ENCODE measurements at regions not wholly inside any gene's neighbourhood (a gene's known extent, or its start where the extent isn't known, plus 50 kb on each side); places are given as distances from the start of the nearest gene placed in this dataset.

- no peak for TF ChIP-seq CTCF (IDR thresholded peaks at IDR 0.05; ENCODE audit: poor library complexity)
- no peak for TF ChIP-seq EZH2phosphoT487 (IDR thresholded peaks at IDR 0.05; ENCODE audit: low read depth, severe bottlenecking, unreplicated experiment)
- TF ChIP-seq EZH2 (IDR thresholded peaks at IDR 0.05; ENCODE audit: borderline replicate concordance), result no peak
Measured at GRCh38 chr18:22026362-22026761, 143.0 kb upstream of the GATA6 start.

Measured in hepatocyte (in vitro differentiated cells).